PFSK-1 (cell line): ENCODE measurements at regions not wholly inside any gene's neighbourhood (a gene's known extent, or its start where the extent isn't known, plus 50 kb on each side); places are given as distances from the start of the nearest gene placed in this dataset.

Experiments used
- FOXP2 ChIP-seq: optimal IDR thresholded peaks from 2 replicates; pipeline ENCODE3; 2011; ENCODE audit warnings: borderline replicate concordance, control low read depth, inconsistent platforms; ENCODE audit not compliant: insufficient read depth; ENCODE audit errors: extremely low read length, extremely low read depth
- POLR2AphosphoS5 ChIP-seq: IDR thresholded peaks from 2 replicates; pipeline ENCODE4 v1.6.1; 2012; ENCODE audit warnings: low read depth, mild to moderate bottlenecking, control low read depth, low read length, moderate library complexity
- REST ChIP-seq, 2 experiments: IDR thresholded peaks; 2 replicates each; pipeline versions ENCODE4 v1.6.1 to v1.8.0; 2011 to 2012; ENCODE audit warnings: low read depth in 2 of 2, low read length in 2 of 2, control low read depth in 1 of 2, inconsistent platforms in 1 of 2, mild to moderate bottlenecking in 1 of 2, moderate library complexity in 1 of 2; ENCODE audit not compliant: insufficient read depth in 1 of 2
- SIN3A ChIP-seq: IDR thresholded peaks from 2 replicates; pipeline ENCODE4 v1.6.1; 2012; ENCODE audit warnings: mild to moderate bottlenecking, low read length, moderate library complexity, borderline replicate concordance; ENCODE audit not compliant: insufficient read depth
- TAF1 ChIP-seq: IDR thresholded peaks from 2 replicates; pipeline ENCODE4 v1.6.1; 2012; ENCODE audit warnings: low read length, control low read depth, borderline replicate concordance; ENCODE audit not compliant: insufficient read depth

GRCh38 chr6:15861486-15861885 is 198.7 kb upstream of the DTNBP1 start:
- TF ChIP-seq FOXP2, result no peak
- no peak for TF ChIP-seq SIN3A
- no peak for TF ChIP-seq POLR2AphosphoS5
- no peak for TF ChIP-seq TAF1

- TF ChIP-seq SIN3A, result no peak
- no peak for TF ChIP-seq REST (IDR thresholded peaks at IDR 0.05; ENCODE audit: insufficient read depth in 1 of 2, low read depth in 2 of 2, low read length in 2 of 2)
Measured at GRCh38 chr6:15854826-15855710, 192.2 kb upstream of the DTNBP1 start.

GRCh38 chr6:15854378-15854777 is 191.6 kb upstream of the DTNBP1 start:
- no peak for TF ChIP-seq TAF1
- no peak for TF ChIP-seq SIN3A
- TF ChIP-seq FOXP2, result no peak
- TF ChIP-seq POLR2AphosphoS5, result no peak
- TF ChIP-seq REST (IDR thresholded peaks at IDR 0.05; ENCODE audit: insufficient read depth in 1 of 2, low read depth in 2 of 2, low read length in 2 of 2), result no peak

GRCh38 chr6:15853259-15853658 is 190.4 kb upstream of the DTNBP1 start:
- TF ChIP-seq SIN3A, result no peak
- no peak for TF ChIP-seq FOXP2
- TF ChIP-seq POLR2AphosphoS5, result no peak
- TF ChIP-seq TAF1, result no peak
- no peak for TF ChIP-seq REST (IDR thresholded peaks at IDR 0.05; ENCODE audit: insufficient read depth in 1 of 2, low read depth in 2 of 2, low read length in 2 of 2)

- TF ChIP-seq TAF1, result no peak
- TF ChIP-seq REST (IDR thresholded peaks at IDR 0.05; ENCODE audit: insufficient read depth in 1 of 2, low read depth in 2 of 2, low read length in 2 of 2), result no peak
- no peak for TF ChIP-seq POLR2AphosphoS5
- TF ChIP-seq SIN3A, result no peak
- no peak for TF ChIP-seq FOXP2
Measured at GRCh38 chr6:15852289-15852688, 189.5 kb upstream of the DTNBP1 start.
